Mucosa of descending colon (tissue), 3 donors: ENCODE measurements at regions not wholly inside any gene's neighbourhood (a gene's known extent, or its start where the extent isn't known, plus 50 kb on each side); places are given as distances from the start of the nearest gene placed in this dataset.

Source experiments
- ATAC-seq: fragments of 200-7000 bp; cut with Tn5 transposase; one replicate; pipeline ENCODE4 v1.9.1; 2020; ENCODE audit warnings: mild to moderate bottlenecking, moderate library complexity
- DNase-seq, 3 donors: peaks; one replicate each; pipeline ENCODE4 v3.0.0-alpha.2; 2020
- H3K36me3 ChIP-seq: fragments of 200-600 bp; one replicate; pipeline ENCODE4 v1.8.0; 2021; ENCODE audit warnings: low read depth, mild to moderate bottlenecking
- H3K4me1 ChIP-seq: fragments of 200-600 bp; one replicate; pipeline ENCODE4 v1.8.0; 2021; ENCODE audit warnings: low read depth, mild to moderate bottlenecking
- H3K4me3 ChIP-seq: fragments of 200-600 bp; one replicate; pipeline ENCODE4 v1.8.0; 2021; ENCODE audit warnings: mild to moderate bottlenecking
- H3K9me3 ChIP-seq: fragments of 200-600 bp; one replicate; pipeline ENCODE4 v1.8.0; 2021; ENCODE audit warnings: mild to moderate bottlenecking
- CTCF ChIP-seq: fragments of 200-600 bp; IDR thresholded peaks from one replicate; pipeline ENCODE4 v1.8.0; 2022; ENCODE audit warnings: antibody characterized with exemption, mild to moderate bottlenecking
- intact Hi-C, 2 donors: fragments of 100-400 bp; cut with DNase I in 1 of 2; cut with micrococcal nuclease in 1 of 2; formaldehyde crosslinking; loops; one replicate each; pipeline versions ENCODE4 v1.11.0 to v1.11.1; 2022; cut with DNase I, micrococcal nuclease
- donor health status: DM: no; HTN: no; CAD: no; lungs with moderate emphysema.
- donor health status: DM: no; HTN: no; CAD: no.
- donor health status: DM: no; HTN: yes; CAD: no.

- DNase-seq (no peak), ATAC-seq (no peak)
- H3K9me3 ChIP-seq, result no peaks in the 10 kb centered on the region
- no peak for TF ChIP-seq CTCF
- intact Hi-C loops, result no loop called here
- no peaks in the 10 kb centered on the region for H3K36me3 ChIP-seq
- no peak overlapping the region for H3K4me3 ChIP-seq
- no peaks in the 10 kb centered on the region for H3K4me1 ChIP-seq
These were observed 188.2 kb downstream of the FNDC1 start for GRCh38 chr6:159357211-159357915.

- intact Hi-C loops, result no loop called here
- DNase-seq (no peak), ATAC-seq (no peak)
- TF ChIP-seq CTCF, result no peak
- Histone ChIP-seq H3K36me3 (no peaks in the 10 kb centered on the region), H3K9me3 (no peaks in the 10 kb centered on the region), H3K4me3 (no peak overlapping the region), H3K4me1 (no peaks in the 10 kb centered on the region)
These were observed 184.0 kb downstream of the FNDC1 start for GRCh38 chr6:159353193-159353592.

- Histone ChIP-seq H3K36me3 (no peaks in the 10 kb centered on the region), H3K4me1 (no peaks in the 10 kb centered on the region), H3K9me3 (no peaks in the 10 kb centered on the region), H3K4me3 (no peak overlapping the region)
- intact Hi-C loops, result no loop called here
- no peak for TF ChIP-seq CTCF
- DNase-seq (no peak), ATAC-seq (no peak)
These were observed 182.5 kb downstream of the FNDC1 start for GRCh38 chr6:159351707-159352106.

GRCh38 chr6:159349915-159350314 is 180.7 kb downstream of the FNDC1 start:
- H3K9me3 ChIP-seq, result no peaks in the 10 kb centered on the region
- H3K4me3 ChIP-seq, result no peak overlapping the region
- H3K36me3 ChIP-seq, result no peaks in the 10 kb centered on the region
- no peak for ATAC-seq
- intact Hi-C loops, result no loop called here
- no peak for TF ChIP-seq CTCF
- no peaks in the 10 kb centered on the region for H3K4me1 ChIP-seq
- no peak for DNase-seq

- intact Hi-C loops, result no loop called here
These were observed 174.5 kb downstream of the FNDC1 start for GRCh38 chr6:159343709-159344108.

More at GRCh38 chr6:159343709-159344108, 174.5 kb downstream of the FNDC1 start:
- no peaks in the 10 kb centered on the region for H3K36me3 ChIP-seq
- H3K9me3 ChIP-seq, result no peaks in the 10 kb centered on the region
- H3K4me1 ChIP-seq, result no peaks in the 10 kb centered on the region
- DNase-seq (no peak), ATAC-seq (no peak)
- TF ChIP-seq CTCF, result no peak
- H3K4me3 ChIP-seq, result no peak overlapping the region
